DOHH2 (cell line): ENCODE measurements at regions not wholly inside any gene's neighbourhood (a gene's known extent, or its start where the extent isn't known, plus 50 kb on each side); places are given as distances from the start of the nearest gene placed in this dataset.

Experiments
- H3F3A ChIP-seq: fragments of 200-600 bp; sonication (generic), shearing (Covaris generic); 2 replicates; pipeline ENCODE4 v1.6.0; 2016; ENCODE audit warnings: antibody characterized with exemption, mild to moderate bottlenecking; ENCODE audit not compliant: control insufficient read depth, insufficient read depth
- H3K27ac ChIP-seq: fragments of 200-600 bp; sonication (generic); 2 replicates; pipeline ENCODE4 v1.5.1; 2014; ENCODE audit warnings: low read depth, mild to moderate bottlenecking, low read length, moderate library complexity
- H3K27me3 ChIP-seq: fragments of 200-600 bp; sonication (generic); 2 replicates; pipeline ENCODE4 v1.6.1; 2014; ENCODE audit warnings: mild to moderate bottlenecking, low read length, mixed read lengths; ENCODE audit not compliant: control insufficient read depth
- H3K36me3 ChIP-seq: fragments of 200-600 bp; sonication (generic); 2 replicates; pipeline ENCODE4 v1.6.1; 2014; ENCODE audit warnings: mild to moderate bottlenecking, low read length, moderate library complexity, mixed read lengths; ENCODE audit not compliant: control insufficient read depth
- H3K4me1 ChIP-seq: fragments of 200-600 bp; sonication (generic); 2 replicates; pipeline ENCODE4 v1.6.1; 2014; ENCODE audit warnings: mild to moderate bottlenecking, low read length, mixed read lengths; ENCODE audit not compliant: control insufficient read depth
- H3K4me2 ChIP-seq: fragments of 200-600 bp; sonication (generic); 2 replicates; pipeline ENCODE4 v1.6.0; 2014; ENCODE audit warnings: mild to moderate bottlenecking, low read length, moderate library complexity
- H3K4me3 ChIP-seq: fragments of 200-600 bp; sonication (generic); 2 replicates; pipeline ENCODE4 v1.5.1; 2014; ENCODE audit warnings: mild to moderate bottlenecking, low read length, mixed read lengths
- H3K79me2 ChIP-seq: fragments of 200-600 bp; sonication (generic); 2 replicates; pipeline ENCODE4 v1.6.1; 2014; ENCODE audit warnings: mild to moderate bottlenecking, low read length, mixed read lengths; ENCODE audit not compliant: control insufficient read depth
- H3K9me2 ChIP-seq: fragments of 200-600 bp; sonication (generic); replicated peaks from 2 replicates; pipeline ENCODE4 v1.6.1; 2014; ENCODE audit warnings: mild to moderate bottlenecking, low read length, mixed read lengths; ENCODE audit not compliant: control insufficient read depth
- H3K9me3 ChIP-seq: fragments of 200-600 bp; sonication (generic); 2 replicates; pipeline ENCODE4 v1.6.1; 2014; ENCODE audit warnings: antibody characterized with exemption, low read length, mixed read lengths; ENCODE audit not compliant: control insufficient read depth, insufficient read depth
- H4K20me1 ChIP-seq: fragments of 200-600 bp; sonication (generic); 2 replicates; pipeline ENCODE4 v1.6.0; 2014; ENCODE audit warnings: low read depth, mild to moderate bottlenecking, antibody characterized with exemption, low read length, moderate library complexity; ENCODE audit not compliant: control insufficient read depth, insufficient read depth
- CTCF ChIP-seq: fragments of 200-600 bp; sonication (generic); IDR thresholded peaks from one replicate; pipeline ENCODE4 v1.5.1; 2014; ENCODE audit warnings: antibody characterized with exemption, mild to moderate bottlenecking, low read depth, low read length; ENCODE audit not compliant: poor library complexity, severe bottlenecking
- EZH2phosphoT487 ChIP-seq: fragments of 200-600 bp; sonication (generic); IDR thresholded peaks from 2 replicates; pipeline ENCODE4 v1.6.1; 2017; ENCODE audit warnings: borderline replicate concordance, mild to moderate bottlenecking, antibody characterized with exemption, low read length, moderate library complexity, mixed read lengths

- Histone ChIP-seq H4K20me1 (no peaks in the 10 kb centered on the region), H3K27ac (no peak overlapping the region), H3K9me3 (no peaks in the 10 kb centered on the region), H3K36me3 (no peaks in the 10 kb centered on the region), H3K9me2 (no peaks in the 10 kb centered on the region), H3K79me2 (no peaks in the 10 kb centered on the region), H3K27me3 (no peaks in the 10 kb centered on the region), H3K4me3 (no peak overlapping the region), H3K4me1 (no peaks in the 10 kb centered on the region), H3F3A (no peaks in the 10 kb centered on the region), H3K4me2 (no peak overlapping the region)
- TF ChIP-seq EZH2phosphoT487 (no peak), CTCF (no peak)
Measured at GRCh38 chr22:27433585-27434190, 367.9 kb downstream of the MN1 start.

GRCh38 chr22:27434898-27435297, 366.7 kb downstream of the MN1 start:
- Histone ChIP-seq H3K27me3 (no peaks in the 10 kb centered on the region), H3K79me2 (no peaks in the 10 kb centered on the region), H3K36me3 (no peaks in the 10 kb centered on the region), H3K4me3 (no peak overlapping the region), H4K20me1 (no peaks in the 10 kb centered on the region), H3K4me1 (no peaks in the 10 kb centered on the region), H3K9me3 (no peaks in the 10 kb centered on the region), H3K27ac (no peak overlapping the region), H3K4me2 (no peak overlapping the region), H3F3A (no peaks in the 10 kb centered on the region), H3K9me2 (no peaks in the 10 kb centered on the region)
- TF ChIP-seq EZH2phosphoT487 (no peak), CTCF (no peak)

- no peaks in the 10 kb centered on the region for H3K9me3 ChIP-seq
- no peak overlapping the region for H3K4me2 ChIP-seq
- H3F3A ChIP-seq, result no peaks in the 10 kb centered on the region
- H3K27me3 ChIP-seq, result no peaks in the 10 kb centered on the region
- H3K4me3 ChIP-seq, result no peak overlapping the region
- no peaks in the 10 kb centered on the region for H3K9me2 ChIP-seq
- TF ChIP-seq CTCF, result no peak
- TF ChIP-seq EZH2phosphoT487, result no peak
- H3K36me3 ChIP-seq, result no peaks in the 10 kb centered on the region
- H3K4me1 ChIP-seq, result no peaks in the 10 kb centered on the region
- no peaks in the 10 kb centered on the region for H4K20me1 ChIP-seq
- no peaks in the 10 kb centered on the region for H3K79me2 ChIP-seq
- H3K27ac ChIP-seq, result no peak overlapping the region
Measured at GRCh38 chr22:27435844-27436576, 365.5 kb downstream of the MN1 start.
